K562 (cell line): ENCODE measurements at regions not wholly inside any gene's neighbourhood (a gene's known extent, or its start where the extent isn't known, plus 50 kb on each side); places are given as distances from the start of the nearest gene placed in this dataset.

Experiments
- ATAC-seq: fragments of 200-7000 bp; cut with Tn5 transposase; 3 replicates; pipeline ENCODE4 v1.9.1; 2020; ENCODE audit warnings: moderate library complexity
- BruUV-seq: library from RNA; stranded (reverse); fragments of 400-500 nt; replicated peaks from 2 replicates; lab custom pipeline; 2021; lab: Mats Ljungman, UMichigan
- CTCF ChIA-PET: fragments of 300-600 bp; formaldehyde crosslinking; extraction: SDS; loops from one replicate; lab custom pipeline; 2021; ENCODE audit warnings: low intra/inter-chr PET ratio; lab: Yijun Ruan, JAX
- POLR2A ChIA-PET: fragments of 300-600, 350-650 bp; sonication (Branson Sonifier 250); formaldehyde crosslinking; extraction: SDS; loops from one replicate; lab custom pipeline; 2021; ENCODE audit warnings: antibody characterized with exemption, inconsistent platforms; lab: Yijun Ruan, JAX
- DNase-seq, 4 experiments: peaks; one replicate each; pipeline versions ENCODE4 v3.0.0 to v3.0.0-alpha.2; 2011 to 2018; ENCODE audit warnings: low spot score in 3 of 4, mixed read lengths in 3 of 4; ENCODE audit errors: extremely low read depth in 1 of 4
- FAIRE-seq: peaks from 2 replicates; lab custom pipeline; 2011; peaks lifted over from hg19 to GRCh38; lab: Jason Lieb, UNC
- H2AFZ ChIP-seq: 2 replicates; pipeline ENCODE4 v1.6.0; 2011; ENCODE audit warnings: low read depth, low read length, control low read depth, inconsistent platforms
- H3K27ac ChIP-seq: fragments of 200-600 bp; 3 replicates; pipeline ENCODE4 v1.8.0; 2011; ENCODE audit warnings: low read depth, mild to moderate bottlenecking, control low read depth, inconsistent platforms, low read length, moderate library complexity, mixed read lengths; ENCODE audit errors: extremely low read depth
- H3K27me3 ChIP-seq, 2 experiments: fragments of 300-600 bp in 1 of 2; 2 replicates in 1 of 2; 3 replicates in 1 of 2; pipeline versions ENCODE4 v1.6.0 to v1.8.0; 2011; ENCODE audit warnings: inconsistent platforms in 2 of 2, low read length in 2 of 2, mild to moderate bottlenecking in 1 of 2, mixed read lengths in 1 of 2, moderate library complexity in 1 of 2; ENCODE audit not compliant: control insufficient read depth in 2 of 2, insufficient read depth in 2 of 2
- H3K36me3 ChIP-seq: fragments of 300-600 bp; 3 replicates; pipeline ENCODE4 v1.8.0; 2011; ENCODE audit warnings: mild to moderate bottlenecking, low read length, inconsistent platforms; ENCODE audit not compliant: control insufficient read depth, insufficient read depth
- H3K4me1 ChIP-seq, 2 experiments: fragments of 200-600 bp in 1 of 2; replicated peaks in 1 of 2; 2 replicates in 1 of 2; 3 replicates in 1 of 2; pipeline versions ENCODE4 v1.5.1 to v1.8.0; 2011; ENCODE audit warnings: inconsistent platforms in 2 of 2, low read length in 2 of 2, mild to moderate bottlenecking in 1 of 2, mixed read lengths in 1 of 2, moderate library complexity in 1 of 2; ENCODE audit not compliant: control insufficient read depth in 2 of 2, insufficient read depth in 2 of 2
- H3K4me2 ChIP-seq: 2 replicates; pipeline ENCODE4 v1.6.1; 2011; ENCODE audit warnings: low read length, control low read depth, inconsistent platforms, mixed read lengths; ENCODE audit not compliant: insufficient read depth
- H3K4me3 ChIP-seq: fragments of 200-600 bp; sonication (generic), shearing (Covaris generic); 2 replicates; pipeline ENCODE4 v1.5.1; 2016; ENCODE audit warnings: control low read depth, inconsistent platforms
- H3K79me2 ChIP-seq: fragments of 200-600 bp; 3 replicates; pipeline ENCODE4 v1.8.0; 2011; ENCODE audit warnings: low read length, inconsistent platforms; ENCODE audit not compliant: control insufficient read depth, insufficient read depth
- H3K9ac ChIP-seq, 2 experiments: 2 replicates each; pipeline versions ENCODE4 v1.6.0 to v1.6.1; 2011; ENCODE audit warnings: low read depth in 2 of 2, low read length in 2 of 2, control low read depth in 1 of 2, inconsistent platforms in 1 of 2, mild to moderate bottlenecking in 1 of 2, mixed read lengths in 1 of 2; ENCODE audit not compliant: insufficient read depth in 1 of 2
- H3K9me1 ChIP-seq: one replicate; pipeline ENCODE4 v1.6.0; 2011; ENCODE audit warnings: inconsistent platforms, mild to moderate bottlenecking, low read length, moderate library complexity; ENCODE audit not compliant: control insufficient read depth, insufficient read depth
- H3K9me3 ChIP-seq: replicated peaks from 2 replicates; pipeline ENCODE4 v1.5.1; 2011; ENCODE audit warnings: low read depth, low read length, inconsistent platforms; ENCODE audit not compliant: control insufficient read depth, insufficient read depth
- H4K20me1 ChIP-seq: replicated peaks from 2 replicates; pipeline ENCODE4 v1.6.1; 2011; ENCODE audit warnings: low read length, inconsistent platforms, mixed read lengths; ENCODE audit not compliant: control insufficient read depth, insufficient read depth
- BCL6 ChIP-seq: fragments of 250-450 bp; sonication (Bioruptor Pico); IDR thresholded peaks from 2 replicates; pipeline ENCODE4 v1.4.0; 2020
- CC2D1A ChIP-seq: fragments of 450-650 bp; IDR thresholded peaks from 2 replicates; pipeline ENCODE4 v1.6.1; 2017; ENCODE audit warnings: mild to moderate bottlenecking
- EGR1 ChIP-seq: fragments of 450-650 bp; conservative IDR thresholded peaks from 2 replicates; pipeline ENCODE4 v1.6.1; 2017; ENCODE audit warnings: mild to moderate bottlenecking
- EZH2 ChIP-seq: IDR thresholded peaks from 2 replicates; pipeline ENCODE4 v1.6.1; 2012; ENCODE audit warnings: low read depth, mild to moderate bottlenecking, inconsistent platforms, low read length, borderline replicate concordance
- FOS ChIP-seq: IDR thresholded peaks from 3 replicates; pipeline ENCODE4 v1.6.1; 2011; ENCODE audit not compliant: insufficient read length; ENCODE audit errors: extremely low read depth
- GTF2E2 ChIP-seq: fragments of 200-800 bp; sonication (Bioruptor generic); IDR thresholded peaks from 2 replicates; pipeline ENCODE4 v1.6.1; 2016; ENCODE audit warnings: missing genetic modification characterization, missing compliant biosample characterization
- POLR3A ChIP-seq: IDR thresholded peaks from 2 replicates; pipeline ENCODE4 v1.6.1; 2011; ENCODE audit warnings: borderline replicate concordance, mild to moderate bottlenecking, moderate library complexity; ENCODE audit not compliant: insufficient read length, insufficient read depth; ENCODE audit errors: extremely low read depth
- WGBS: fragments of 100-300 bp; shearing (Covaris generic); methylation state at CpG from one replicate; pipeline ENCODE4 v1.1.6; 2016; ENCODE audit warnings: low coverage, mixed read lengths; ENCODE audit not compliant: insufficient coverage; ENCODE audit errors: missing lambda C conversion rate; 5-methylcytosine and 5-hydroxymethylcytosine counted together
- in situ Hi-C: fragments of 300-500 bp; cut with MboI; formaldehyde crosslinking; loops from 4 replicates; pipeline ENCODE4 v1.15.0; 2018; ENCODE audit warnings: inconsistent platforms, mixed read lengths
- intact Hi-C: fragments of 100-400 bp; cut with micrococcal nuclease; formaldehyde crosslinking; loops from 2 replicates; pipeline ENCODE4 v1.14.2; 2022
- TF ChIP-seq, protein P1 (sequence below): fragments of 200-600 bp; sonication (generic); IDR thresholded peaks from one replicate; pipeline ENCODE4 v1.6.1; 2012; ENCODE audit warnings: mild to moderate bottlenecking, low read depth, low read length, inconsistent platforms
- TF ChIP-seq, protein P2 (sequence below): sonication (generic); formaldehyde crosslinking; IDR thresholded peaks from 2 replicates; pipeline ENCODE4 v1.8.1; 2023; ENCODE audit warnings: mild to moderate bottlenecking, missing genetic modification reagents

DNA sequence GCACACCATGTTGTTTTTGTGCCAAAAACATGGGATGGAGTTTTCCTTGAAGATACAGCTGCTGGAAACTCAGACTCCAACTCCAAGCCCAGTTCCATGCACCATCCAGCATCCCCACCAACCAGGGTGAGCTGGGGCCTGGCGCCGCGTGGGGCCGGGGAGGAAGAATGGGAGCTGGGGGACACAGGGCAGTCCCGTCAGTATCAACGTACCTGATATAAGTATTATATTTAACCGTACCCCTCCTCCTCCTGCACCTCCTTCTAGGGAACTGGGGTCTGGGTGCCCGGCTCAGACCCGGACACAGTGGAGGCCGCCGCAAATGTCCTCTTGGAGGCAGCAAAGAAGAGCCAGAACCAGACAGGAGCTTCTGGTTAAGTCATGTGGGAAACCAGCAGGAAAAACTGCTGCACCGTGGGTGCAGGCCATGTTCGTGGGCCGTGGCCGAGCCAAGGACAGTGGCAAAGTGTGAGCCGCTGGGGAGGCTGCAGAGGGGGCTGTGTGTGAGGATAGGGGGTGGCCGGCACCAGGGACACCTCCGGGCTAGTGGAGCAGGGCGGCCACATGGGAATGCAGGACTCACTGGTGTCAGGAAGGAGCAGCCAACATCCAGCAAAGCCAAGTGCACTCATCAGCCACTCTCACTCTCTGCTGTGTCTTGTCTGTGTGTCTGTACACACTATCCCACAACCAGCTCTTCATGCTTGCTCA is 112.6 kb downstream of the TMEM18 start:
- no peak for DNase-seq
- Histone ChIP-seq H3K4me3 (no peak overlapping the region), H3K79me2 (no peaks in the 10 kb centered on the region), H3K9me1 (no peaks in the 10 kb centered on the region), H3K27me3 (peaks cover 26 to 59% of the 10 kb centered on the region in 2 experiments), H3K9me3 (no peaks in the 10 kb centered on the region), H3K4me2 (no peak overlapping the region), H2AFZ (no peak overlapping the region), H3K27ac (no peak overlapping the region), H3K4me1 (no peaks in the 10 kb centered on the region), H3K36me3 (no peaks in the 10 kb centered on the region), H4K20me1 (no peaks in the 10 kb centered on the region), H3K9ac (no peak overlapping the region)
- CTCF ChIA-PET, result no interaction called here
- in situ Hi-C loops, result no loop called here
- FAIRE-seq, result no peak
- no TSS peak for BruUV-seq
- ATAC-seq, result no peak
- WGBS, result 4% methylated on average over 18 of the region's 19 CpGs
- POLR2A ChIA-PET, result no interaction called here
- intact Hi-C loops, result no loop called here
- TF ChIP-seq CC2D1A, result no peak
- TF ChIP-seq, protein P1, sequence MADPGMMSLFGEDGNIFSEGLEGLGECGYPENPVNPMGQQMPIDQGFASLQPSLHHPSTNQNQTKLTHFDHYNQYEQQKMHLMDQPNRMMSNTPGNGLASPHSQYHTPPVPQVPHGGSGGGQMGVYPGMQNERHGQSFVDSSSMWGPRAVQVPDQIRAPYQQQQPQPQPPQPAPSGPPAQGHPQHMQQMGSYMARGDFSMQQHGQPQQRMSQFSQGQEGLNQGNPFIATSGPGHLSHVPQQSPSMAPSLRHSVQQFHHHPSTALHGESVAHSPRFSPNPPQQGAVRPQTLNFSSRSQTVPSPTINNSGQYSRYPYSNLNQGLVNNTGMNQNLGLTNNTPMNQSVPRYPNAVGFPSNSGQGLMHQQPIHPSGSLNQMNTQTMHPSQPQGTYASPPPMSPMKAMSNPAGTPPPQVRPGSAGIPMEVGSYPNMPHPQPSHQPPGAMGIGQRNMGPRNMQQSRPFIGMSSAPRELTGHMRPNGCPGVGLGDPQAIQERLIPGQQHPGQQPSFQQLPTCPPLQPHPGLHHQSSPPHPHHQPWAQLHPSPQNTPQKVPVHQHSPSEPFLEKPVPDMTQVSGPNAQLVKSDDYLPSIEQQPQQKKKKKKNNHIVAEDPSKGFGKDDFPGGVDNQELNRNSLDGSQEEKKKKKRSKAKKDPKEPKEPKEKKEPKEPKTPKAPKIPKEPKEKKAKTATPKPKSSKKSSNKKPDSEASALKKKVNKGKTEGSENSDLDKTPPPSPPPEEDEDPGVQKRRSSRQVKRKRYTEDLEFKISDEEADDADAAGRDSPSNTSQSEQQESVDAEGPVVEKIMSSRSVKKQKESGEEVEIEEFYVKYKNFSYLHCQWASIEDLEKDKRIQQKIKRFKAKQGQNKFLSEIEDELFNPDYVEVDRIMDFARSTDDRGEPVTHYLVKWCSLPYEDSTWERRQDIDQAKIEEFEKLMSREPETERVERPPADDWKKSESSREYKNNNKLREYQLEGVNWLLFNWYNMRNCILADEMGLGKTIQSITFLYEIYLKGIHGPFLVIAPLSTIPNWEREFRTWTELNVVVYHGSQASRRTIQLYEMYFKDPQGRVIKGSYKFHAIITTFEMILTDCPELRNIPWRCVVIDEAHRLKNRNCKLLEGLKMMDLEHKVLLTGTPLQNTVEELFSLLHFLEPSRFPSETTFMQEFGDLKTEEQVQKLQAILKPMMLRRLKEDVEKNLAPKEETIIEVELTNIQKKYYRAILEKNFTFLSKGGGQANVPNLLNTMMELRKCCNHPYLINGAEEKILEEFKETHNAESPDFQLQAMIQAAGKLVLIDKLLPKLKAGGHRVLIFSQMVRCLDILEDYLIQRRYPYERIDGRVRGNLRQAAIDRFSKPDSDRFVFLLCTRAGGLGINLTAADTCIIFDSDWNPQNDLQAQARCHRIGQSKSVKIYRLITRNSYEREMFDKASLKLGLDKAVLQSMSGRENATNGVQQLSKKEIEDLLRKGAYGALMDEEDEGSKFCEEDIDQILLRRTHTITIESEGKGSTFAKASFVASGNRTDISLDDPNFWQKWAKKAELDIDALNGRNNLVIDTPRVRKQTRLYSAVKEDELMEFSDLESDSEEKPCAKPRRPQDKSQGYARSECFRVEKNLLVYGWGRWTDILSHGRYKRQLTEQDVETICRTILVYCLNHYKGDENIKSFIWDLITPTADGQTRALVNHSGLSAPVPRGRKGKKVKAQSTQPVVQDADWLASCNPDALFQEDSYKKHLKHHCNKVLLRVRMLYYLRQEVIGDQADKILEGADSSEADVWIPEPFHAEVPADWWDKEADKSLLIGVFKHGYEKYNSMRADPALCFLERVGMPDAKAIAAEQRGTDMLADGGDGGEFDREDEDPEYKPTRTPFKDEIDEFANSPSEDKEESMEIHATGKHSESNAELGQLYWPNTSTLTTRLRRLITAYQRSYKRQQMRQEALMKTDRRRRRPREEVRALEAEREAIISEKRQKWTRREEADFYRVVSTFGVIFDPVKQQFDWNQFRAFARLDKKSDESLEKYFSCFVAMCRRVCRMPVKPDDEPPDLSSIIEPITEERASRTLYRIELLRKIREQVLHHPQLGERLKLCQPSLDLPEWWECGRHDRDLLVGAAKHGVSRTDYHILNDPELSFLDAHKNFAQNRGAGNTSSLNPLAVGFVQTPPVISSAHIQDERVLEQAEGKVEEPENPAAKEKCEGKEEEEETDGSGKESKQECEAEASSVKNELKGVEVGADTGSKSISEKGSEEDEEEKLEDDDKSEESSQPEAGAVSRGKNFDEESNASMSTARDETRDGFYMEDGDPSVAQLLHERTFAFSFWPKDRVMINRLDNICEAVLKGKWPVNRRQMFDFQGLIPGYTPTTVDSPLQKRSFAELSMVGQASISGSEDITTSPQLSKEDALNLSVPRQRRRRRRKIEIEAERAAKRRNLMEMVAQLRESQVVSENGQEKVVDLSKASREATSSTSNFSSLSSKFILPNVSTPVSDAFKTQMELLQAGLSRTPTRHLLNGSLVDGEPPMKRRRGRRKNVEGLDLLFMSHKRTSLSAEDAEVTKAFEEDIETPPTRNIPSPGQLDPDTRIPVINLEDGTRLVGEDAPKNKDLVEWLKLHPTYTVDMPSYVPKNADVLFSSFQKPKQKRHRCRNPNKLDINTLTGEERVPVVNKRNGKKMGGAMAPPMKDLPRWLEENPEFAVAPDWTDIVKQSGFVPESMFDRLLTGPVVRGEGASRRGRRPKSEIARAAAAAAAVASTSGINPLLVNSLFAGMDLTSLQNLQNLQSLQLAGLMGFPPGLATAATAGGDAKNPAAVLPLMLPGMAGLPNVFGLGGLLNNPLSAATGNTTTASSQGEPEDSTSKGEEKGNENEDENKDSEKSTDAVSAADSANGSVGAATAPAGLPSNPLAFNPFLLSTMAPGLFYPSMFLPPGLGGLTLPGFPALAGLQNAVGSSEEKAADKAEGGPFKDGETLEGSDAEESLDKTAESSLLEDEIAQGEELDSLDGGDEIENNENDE, result no peak
- no peak for TF ChIP-seq EGR1
- TF ChIP-seq EZH2, result no peak
- no peak for TF ChIP-seq POLR3A
- TF ChIP-seq BCL6 (CRISPR knock-in tag), result no peak
- no peak for TF ChIP-seq GTF2E2 (tag)
- TF ChIP-seq, protein P2, sequence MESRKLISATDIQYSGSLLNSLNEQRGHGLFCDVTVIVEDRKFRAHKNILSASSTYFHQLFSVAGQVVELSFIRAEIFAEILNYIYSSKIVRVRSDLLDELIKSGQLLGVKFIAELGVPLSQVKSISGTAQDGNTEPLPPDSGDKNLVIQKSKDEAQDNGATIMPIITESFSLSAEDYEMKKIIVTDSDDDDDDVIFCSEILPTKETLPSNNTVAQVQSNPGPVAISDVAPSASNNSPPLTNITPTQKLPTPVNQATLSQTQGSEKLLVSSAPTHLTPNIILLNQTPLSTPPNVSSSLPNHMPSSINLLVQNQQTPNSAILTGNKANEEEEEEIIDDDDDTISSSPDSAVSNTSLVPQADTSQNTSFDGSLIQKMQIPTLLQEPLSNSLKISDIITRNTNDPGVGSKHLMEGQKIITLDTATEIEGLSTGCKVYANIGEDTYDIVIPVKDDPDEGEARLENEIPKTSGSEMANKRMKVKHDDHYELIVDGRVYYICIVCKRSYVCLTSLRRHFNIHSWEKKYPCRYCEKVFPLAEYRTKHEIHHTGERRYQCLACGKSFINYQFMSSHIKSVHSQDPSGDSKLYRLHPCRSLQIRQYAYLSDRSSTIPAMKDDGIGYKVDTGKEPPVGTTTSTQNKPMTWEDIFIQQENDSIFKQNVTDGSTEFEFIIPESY (CRISPR knock-in tag), result no peak
- no peak for TF ChIP-seq FOS
